Lower lobe of right lung (tissue), 2 donors: ENCODE measurements at regions not wholly inside any gene's neighbourhood (a gene's known extent, or its start where the extent isn't known, plus 50 kb on each side); places are given as distances from the start of the nearest gene placed in this dataset.

ENCODE experiments used
- ATAC-seq, 2 donors: fragments of 200-7000 bp; cut with Tn5 transposase; one replicate each; pipeline ENCODE4 v1.9.1; 2020 to 2022; ENCODE audit warnings: mild to moderate bottlenecking in 2 of 2, moderate library complexity in 2 of 2
- DNase-seq: peaks from one replicate; pipeline ENCODE4 v3.0.0-alpha.2; 2020
- H3K27ac ChIP-seq: fragments of 200-600 bp; one replicate; pipeline ENCODE4 v1.8.0; 2022
- H3K27me3 ChIP-seq: fragments of 200-600 bp; one replicate; pipeline ENCODE4 v1.8.0; 2022; ENCODE audit warnings: low read depth
- H3K36me3 ChIP-seq: fragments of 200-600 bp; one replicate; pipeline ENCODE4 v1.8.0; 2022; ENCODE audit warnings: mild to moderate bottlenecking
- H3K4me1 ChIP-seq: fragments of 200-600 bp; one replicate; pipeline ENCODE4 v1.8.0; 2022
- H3K4me3 ChIP-seq: fragments of 200-600 bp; one replicate; pipeline ENCODE4 v1.8.0; 2022; ENCODE audit warnings: mild to moderate bottlenecking
- H3K9me3 ChIP-seq: fragments of 200-600 bp; one replicate; pipeline ENCODE4 v1.8.0; 2022
- intact Hi-C: fragments of 100-400 bp; cut with DNase I; formaldehyde crosslinking; loops from one replicate; pipeline ENCODE4 v1.11.0; 2022
- TF ChIP-seq, protein P1 (sequence below): fragments of 200-600 bp; IDR thresholded peaks from one replicate; pipeline ENCODE4 v1.8.0; 2022; ENCODE audit warnings: antibody characterized with exemption, mild to moderate bottlenecking
- donor health status: DM: no; HTN: yes; CAD: no; lungs with severe emphysema.

DNA sequence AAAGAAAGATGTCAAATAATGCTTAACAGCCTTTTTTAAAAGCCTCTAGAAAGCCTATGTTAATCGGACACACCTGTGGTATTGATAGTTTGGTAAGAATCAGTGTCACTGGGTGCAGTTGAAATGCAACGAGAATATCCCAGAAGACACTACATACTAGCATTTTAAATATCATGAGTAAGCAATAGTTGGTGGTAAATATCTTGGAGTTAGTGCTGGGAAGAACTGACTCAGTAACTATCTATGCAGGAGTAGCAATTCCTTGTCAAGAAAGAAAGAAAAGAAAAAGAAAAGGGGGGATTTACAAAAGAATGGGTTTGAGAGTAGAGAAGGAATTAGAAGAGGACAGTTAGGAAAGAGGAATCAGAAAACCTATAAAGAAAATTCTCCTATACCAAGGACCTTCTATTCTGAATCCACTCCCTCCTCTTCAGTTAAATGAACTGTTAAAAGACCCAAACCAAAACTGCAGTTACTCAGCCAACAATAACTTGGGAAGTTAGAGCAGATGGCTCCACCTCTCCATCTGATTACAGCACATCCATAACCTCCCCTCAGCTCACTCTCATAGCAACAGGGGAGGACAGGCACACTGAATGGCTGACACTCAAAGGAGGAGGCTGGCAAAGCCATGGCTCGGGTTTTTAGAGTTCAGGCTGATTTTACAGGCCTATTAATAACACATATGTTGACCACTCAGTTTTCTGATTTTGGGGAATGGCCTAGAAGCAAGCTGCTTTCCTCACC lies 207.6 kb upstream of the MDFIC2 start:
- intact Hi-C loops, result no loop called here
- TF ChIP-seq, protein P1, sequence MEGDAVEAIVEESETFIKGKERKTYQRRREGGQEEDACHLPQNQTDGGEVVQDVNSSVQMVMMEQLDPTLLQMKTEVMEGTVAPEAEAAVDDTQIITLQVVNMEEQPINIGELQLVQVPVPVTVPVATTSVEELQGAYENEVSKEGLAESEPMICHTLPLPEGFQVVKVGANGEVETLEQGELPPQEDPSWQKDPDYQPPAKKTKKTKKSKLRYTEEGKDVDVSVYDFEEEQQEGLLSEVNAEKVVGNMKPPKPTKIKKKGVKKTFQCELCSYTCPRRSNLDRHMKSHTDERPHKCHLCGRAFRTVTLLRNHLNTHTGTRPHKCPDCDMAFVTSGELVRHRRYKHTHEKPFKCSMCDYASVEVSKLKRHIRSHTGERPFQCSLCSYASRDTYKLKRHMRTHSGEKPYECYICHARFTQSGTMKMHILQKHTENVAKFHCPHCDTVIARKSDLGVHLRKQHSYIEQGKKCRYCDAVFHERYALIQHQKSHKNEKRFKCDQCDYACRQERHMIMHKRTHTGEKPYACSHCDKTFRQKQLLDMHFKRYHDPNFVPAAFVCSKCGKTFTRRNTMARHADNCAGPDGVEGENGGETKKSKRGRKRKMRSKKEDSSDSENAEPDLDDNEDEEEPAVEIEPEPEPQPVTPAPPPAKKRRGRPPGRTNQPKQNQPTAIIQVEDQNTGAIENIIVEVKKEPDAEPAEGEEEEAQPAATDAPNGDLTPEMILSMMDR, result no peak
- Histone ChIP-seq H3K4me3 (no peak overlapping the region), H3K9me3 (no peaks in the 10 kb centered on the region), H3K27ac (no peak overlapping the region), H3K27me3 (no peaks in the 10 kb centered on the region), H3K36me3 (no peaks in the 10 kb centered on the region), H3K4me1 (no peaks in the 10 kb centered on the region)
- no peak for ATAC-seq
- DNase-seq, result no peak

GRCh38 chr3:70519026-70519425 lies 206.6 kb upstream of the MDFIC2 start:
- no peak overlapping the region for H3K4me3 ChIP-seq
- no peaks in the 10 kb centered on the region for H3K36me3 ChIP-seq
- no peak for DNase-seq
- no peak overlapping the region for H3K27ac ChIP-seq
- TF ChIP-seq, protein P1, result no peak
- no peak for ATAC-seq
- intact Hi-C loops, result no loop called here
- no peaks in the 10 kb centered on the region for H3K9me3 ChIP-seq
- no peaks in the 10 kb centered on the region for H3K4me1 ChIP-seq
- H3K27me3 ChIP-seq, result no peaks in the 10 kb centered on the region

DNA sequence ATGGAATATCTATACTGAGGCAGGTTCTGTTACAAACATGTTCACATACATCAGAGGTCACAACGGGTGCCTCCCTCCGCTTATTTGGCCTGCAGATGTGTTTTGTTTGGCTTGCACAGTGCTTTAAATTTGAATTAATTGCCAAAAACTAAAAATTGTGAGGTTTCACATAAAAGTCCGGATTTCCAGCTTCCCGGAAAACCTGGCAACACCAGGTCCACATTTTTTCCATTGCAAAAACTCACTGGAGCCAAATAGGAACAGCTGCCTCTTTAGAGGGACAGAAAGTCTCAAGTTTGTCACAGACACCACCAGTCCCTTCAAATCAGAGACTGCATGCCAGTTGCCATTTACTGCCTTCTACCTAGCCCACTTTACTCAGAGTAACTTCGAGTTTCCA lies 205.9 kb upstream of the MDFIC2 start:
- no peaks in the 10 kb centered on the region for H3K4me1 ChIP-seq
- no peak overlapping the region for H3K27ac ChIP-seq
- no peaks in the 10 kb centered on the region for H3K36me3 ChIP-seq
- no peaks in the 10 kb centered on the region for H3K9me3 ChIP-seq
- TF ChIP-seq, protein P1, result no peak
- ATAC-seq, result no peak
- intact Hi-C loops, result no loop called here
- H3K4me3 ChIP-seq, result no peak overlapping the region
- H3K27me3 ChIP-seq, result no peaks in the 10 kb centered on the region
- DNase-seq, result no peak

DNA sequence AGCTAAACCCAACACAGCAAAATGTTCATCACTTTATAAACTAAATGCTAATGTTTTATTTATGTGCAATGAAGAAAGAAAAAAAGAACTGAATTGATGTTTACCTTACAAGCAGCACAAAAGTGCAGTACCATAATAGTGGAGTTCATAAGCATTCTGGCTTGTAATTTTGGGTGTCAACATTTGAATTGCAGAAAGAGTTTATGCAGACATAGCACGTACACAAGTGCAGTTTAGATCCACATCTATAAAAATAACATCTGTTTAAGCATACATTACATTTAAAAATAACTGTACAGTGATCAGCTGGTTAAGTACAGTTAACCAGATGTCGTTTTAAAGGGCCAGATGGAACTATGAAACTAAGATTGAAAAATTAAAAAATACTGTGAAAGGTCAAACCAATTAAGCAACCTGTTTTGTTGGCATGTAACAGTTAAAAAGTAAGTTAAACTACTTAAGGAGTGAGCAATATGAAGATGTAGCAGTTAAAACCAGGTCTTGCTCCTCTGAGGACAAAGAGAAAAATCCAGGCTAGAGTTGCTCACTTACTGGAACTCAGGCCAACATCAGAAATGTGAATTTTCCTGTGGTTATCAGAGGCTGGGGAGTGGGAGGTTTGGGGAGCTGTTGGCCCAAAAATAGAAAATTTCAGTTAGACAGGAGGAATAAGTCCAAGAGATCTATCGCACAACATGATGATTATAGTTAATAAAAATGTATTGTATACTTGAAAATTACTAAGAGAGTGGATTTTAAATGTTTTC lies 204.9 kb upstream of the MDFIC2 start:
- DNase-seq (no peak), ATAC-seq (no peak)

DNA sequence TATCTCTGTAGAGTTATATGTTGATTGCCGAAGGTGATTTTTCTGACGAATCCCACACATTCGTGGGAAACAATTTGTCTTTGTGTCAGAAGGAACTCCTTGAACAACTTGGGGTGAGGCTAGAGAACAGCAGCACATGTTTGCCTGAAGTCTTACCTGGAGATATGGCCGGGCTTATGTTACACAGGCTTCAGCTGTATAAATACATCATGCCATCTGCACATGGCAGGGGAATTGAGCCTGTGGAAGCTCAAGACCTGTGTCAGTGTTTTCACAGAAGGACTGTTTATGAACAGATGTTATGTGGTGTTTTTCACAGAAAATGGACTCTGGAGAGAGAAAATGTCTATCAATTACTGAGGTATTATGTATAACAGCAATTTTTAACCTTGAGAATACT lies 203.6 kb upstream of the MDFIC2 start:
- H3K4me1 ChIP-seq, result no peaks in the 10 kb centered on the region
- TF ChIP-seq, protein P1, result no peak
- H3K36me3 ChIP-seq, result no peaks in the 10 kb centered on the region
- intact Hi-C loops, result no loop called here
- no peak for DNase-seq
- H3K27me3 ChIP-seq, result no peaks in the 10 kb centered on the region
- no peak overlapping the region for H3K4me3 ChIP-seq
- no peak for ATAC-seq
- no peaks in the 10 kb centered on the region for H3K9me3 ChIP-seq
- no peak overlapping the region for H3K27ac ChIP-seq

More for the DNA sequence above, 204.9 kb upstream of the MDFIC2 start:
- no peaks in the 10 kb centered on the region for H3K27me3 ChIP-seq
- TF ChIP-seq, protein P1, result no peak
- H3K4me1 ChIP-seq, result no peaks in the 10 kb centered on the region
- intact Hi-C loops, result no loop called here
- H3K36me3 ChIP-seq, result no peaks in the 10 kb centered on the region
- no peaks in the 10 kb centered on the region for H3K9me3 ChIP-seq
- no peak overlapping the region for H3K27ac ChIP-seq
- H3K4me3 ChIP-seq, result no peak overlapping the region
